PC-9 (cell line): ENCODE measurements at regions not wholly inside any gene's neighbourhood (a gene's known extent, or its start where the extent isn't known, plus 50 kb on each side); places are given as distances from the start of the nearest gene placed in this dataset.

Source experiments
- EZH2 ChIP-seq: fragments of 200-600 bp; sonication (generic); IDR thresholded peaks from 2 replicates; pipeline ENCODE4 v1.8.0; 2017; ENCODE audit warnings: antibody characterized with exemption, low read depth
- TF ChIP-seq, protein P1 (sequence below): fragments of 200-600 bp; sonication (generic); conservative IDR thresholded peaks from 2 replicates; pipeline ENCODE4 v1.6.1; 2017; ENCODE audit warnings: mixed run types, antibody characterized with exemption, mild to moderate bottlenecking, moderate library complexity

GRCh38 chr3:43960448-43960840 is 269.7 kb downstream of the ABHD5 start:
- TF ChIP-seq, protein P1, sequence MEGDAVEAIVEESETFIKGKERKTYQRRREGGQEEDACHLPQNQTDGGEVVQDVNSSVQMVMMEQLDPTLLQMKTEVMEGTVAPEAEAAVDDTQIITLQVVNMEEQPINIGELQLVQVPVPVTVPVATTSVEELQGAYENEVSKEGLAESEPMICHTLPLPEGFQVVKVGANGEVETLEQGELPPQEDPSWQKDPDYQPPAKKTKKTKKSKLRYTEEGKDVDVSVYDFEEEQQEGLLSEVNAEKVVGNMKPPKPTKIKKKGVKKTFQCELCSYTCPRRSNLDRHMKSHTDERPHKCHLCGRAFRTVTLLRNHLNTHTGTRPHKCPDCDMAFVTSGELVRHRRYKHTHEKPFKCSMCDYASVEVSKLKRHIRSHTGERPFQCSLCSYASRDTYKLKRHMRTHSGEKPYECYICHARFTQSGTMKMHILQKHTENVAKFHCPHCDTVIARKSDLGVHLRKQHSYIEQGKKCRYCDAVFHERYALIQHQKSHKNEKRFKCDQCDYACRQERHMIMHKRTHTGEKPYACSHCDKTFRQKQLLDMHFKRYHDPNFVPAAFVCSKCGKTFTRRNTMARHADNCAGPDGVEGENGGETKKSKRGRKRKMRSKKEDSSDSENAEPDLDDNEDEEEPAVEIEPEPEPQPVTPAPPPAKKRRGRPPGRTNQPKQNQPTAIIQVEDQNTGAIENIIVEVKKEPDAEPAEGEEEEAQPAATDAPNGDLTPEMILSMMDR, result no peak
- TF ChIP-seq EZH2, result no peak
